AG10803 (cell line): ENCODE measurements at regions not wholly inside any gene's neighbourhood (a gene's known extent, or its start where the extent isn't known, plus 50 kb on each side); places are given as distances from the start of the nearest gene placed in this dataset.

Source experiments
- DNase-seq: peaks from one replicate; pipeline ENCODE4 v3.0.0; 2010; ENCODE audit warnings: low read depth
- H3K4me3 ChIP-seq: 2 replicates; pipeline ENCODE4 v1.5.1; 2011; ENCODE audit warnings: mild to moderate bottlenecking, low read length, control low read depth
- TF ChIP-seq, protein P1 (sequence below): conservative IDR thresholded peaks from 2 replicates; pipeline ENCODE4 v1.5.1; 2011; ENCODE audit warnings: mild to moderate bottlenecking, low read length, control low read depth, inconsistent platforms

DNA sequence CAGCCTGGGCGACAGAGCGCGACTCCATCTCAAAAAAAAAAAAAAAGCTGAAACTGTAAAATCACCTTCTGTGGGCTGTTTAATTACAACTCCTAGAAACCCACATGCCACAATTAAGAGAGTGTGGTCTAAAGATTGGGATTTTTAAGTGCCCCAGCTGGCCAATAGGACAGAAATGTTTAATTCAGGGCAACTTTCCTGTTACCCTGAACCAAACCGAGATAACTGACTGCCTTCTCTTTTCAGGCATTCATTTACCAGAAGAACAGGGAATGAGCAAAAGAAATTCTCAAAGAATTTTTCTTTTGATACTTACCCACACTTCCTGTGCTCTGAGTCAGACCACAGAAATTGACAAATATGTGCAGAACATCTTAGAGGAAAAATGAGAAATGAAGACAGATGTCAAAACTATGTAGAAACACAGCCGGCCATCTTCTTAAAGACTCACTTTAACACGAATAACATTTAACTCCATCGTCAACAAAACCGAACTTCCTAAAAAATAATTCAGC is 221.3 kb upstream of the DAPK1 start:
- peak; percentile 94 for DNase-seq
- no peak overlapping the region for H3K4me3 ChIP-seq
- TF ChIP-seq, protein P1, sequence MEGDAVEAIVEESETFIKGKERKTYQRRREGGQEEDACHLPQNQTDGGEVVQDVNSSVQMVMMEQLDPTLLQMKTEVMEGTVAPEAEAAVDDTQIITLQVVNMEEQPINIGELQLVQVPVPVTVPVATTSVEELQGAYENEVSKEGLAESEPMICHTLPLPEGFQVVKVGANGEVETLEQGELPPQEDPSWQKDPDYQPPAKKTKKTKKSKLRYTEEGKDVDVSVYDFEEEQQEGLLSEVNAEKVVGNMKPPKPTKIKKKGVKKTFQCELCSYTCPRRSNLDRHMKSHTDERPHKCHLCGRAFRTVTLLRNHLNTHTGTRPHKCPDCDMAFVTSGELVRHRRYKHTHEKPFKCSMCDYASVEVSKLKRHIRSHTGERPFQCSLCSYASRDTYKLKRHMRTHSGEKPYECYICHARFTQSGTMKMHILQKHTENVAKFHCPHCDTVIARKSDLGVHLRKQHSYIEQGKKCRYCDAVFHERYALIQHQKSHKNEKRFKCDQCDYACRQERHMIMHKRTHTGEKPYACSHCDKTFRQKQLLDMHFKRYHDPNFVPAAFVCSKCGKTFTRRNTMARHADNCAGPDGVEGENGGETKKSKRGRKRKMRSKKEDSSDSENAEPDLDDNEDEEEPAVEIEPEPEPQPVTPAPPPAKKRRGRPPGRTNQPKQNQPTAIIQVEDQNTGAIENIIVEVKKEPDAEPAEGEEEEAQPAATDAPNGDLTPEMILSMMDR, result no peak

DNA sequence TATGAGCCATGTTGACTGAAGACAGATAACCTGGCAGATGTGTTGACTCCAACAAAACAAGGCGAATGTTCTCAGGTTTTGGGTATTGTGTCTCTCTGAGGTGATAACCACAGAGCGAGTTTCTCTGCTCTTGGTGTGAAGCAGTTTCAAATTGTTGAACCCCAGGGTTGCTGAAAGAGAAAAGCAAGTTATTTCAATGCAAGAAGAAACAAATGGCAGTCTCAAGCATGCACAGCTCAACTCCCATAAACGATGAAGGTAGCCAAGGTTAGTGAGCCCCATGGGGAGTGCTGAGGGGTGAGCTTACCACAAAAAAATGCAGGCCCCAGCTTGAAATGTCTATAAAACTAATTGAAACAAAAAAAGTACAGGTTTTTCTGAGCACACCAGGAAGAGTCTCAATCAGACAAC is 220.8 kb upstream of the DAPK1 start:
- DNase-seq, result peak; percentile 82
- TF ChIP-seq, protein P1, result no peak
- H3K4me3 ChIP-seq, result no peak overlapping the region

DNA sequence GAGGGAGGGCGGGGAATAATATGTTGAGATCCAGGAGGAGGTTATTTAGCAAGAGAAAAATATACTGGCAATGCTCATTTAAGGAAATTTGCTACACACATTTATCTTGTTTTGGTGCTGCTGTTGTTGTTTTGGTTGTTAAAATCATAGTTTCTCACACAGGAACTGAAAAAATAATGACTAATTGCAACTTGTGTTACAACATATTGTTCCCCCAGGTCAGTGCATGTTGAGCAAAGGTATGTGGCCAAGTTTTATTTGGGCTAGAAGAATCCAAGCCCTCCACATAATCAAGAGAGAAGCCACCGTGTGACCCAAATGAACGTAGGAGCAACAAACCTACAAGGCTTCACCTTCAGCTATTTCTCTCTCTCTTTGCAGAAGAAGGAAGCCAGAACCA is 220.3 kb upstream of the DAPK1 start:
- no peak overlapping the region for H3K4me3 ChIP-seq
- TF ChIP-seq, protein P1, result no peak
- peak; percentile 69 for DNase-seq

DNA sequence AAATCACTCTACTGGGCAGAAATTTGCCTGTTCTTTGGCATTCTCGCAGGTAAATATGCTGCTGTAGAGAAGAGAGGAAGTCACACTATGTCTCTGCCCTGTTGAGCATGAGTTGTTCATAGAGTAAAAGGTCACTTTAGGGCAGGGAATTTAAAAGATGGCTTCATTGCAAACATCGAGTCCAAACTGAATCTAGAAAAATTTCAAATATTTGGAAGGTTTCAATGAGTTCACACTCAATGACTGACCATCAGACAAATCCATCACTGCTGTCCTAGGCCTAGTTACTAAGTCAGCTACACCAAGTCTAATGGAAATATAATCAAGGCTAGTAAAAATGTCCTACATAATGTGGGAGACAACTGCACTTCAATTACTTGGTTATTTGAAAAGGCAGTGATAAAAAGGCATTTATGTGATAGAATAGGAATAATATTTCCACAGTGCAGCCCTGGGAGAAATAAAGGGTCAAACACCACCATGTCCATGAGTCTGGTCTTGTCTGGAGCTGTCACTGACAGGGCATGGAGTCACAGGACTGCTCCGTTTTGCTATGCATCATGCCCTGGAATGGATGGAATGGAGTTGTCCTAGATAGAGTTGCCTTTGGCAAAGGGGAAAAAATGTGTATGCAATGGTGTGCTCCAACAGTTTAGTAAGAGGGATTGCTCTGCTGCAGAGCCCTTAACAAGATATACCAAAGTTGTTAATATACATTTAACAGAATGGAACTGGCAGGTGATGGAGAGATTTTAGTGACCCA is 218.5 kb upstream of the DAPK1 start:
- H3K4me3 ChIP-seq, result no peak overlapping the region
- TF ChIP-seq, protein P1, result no peak
- DNase-seq, result peak; percentile 77

DNA sequence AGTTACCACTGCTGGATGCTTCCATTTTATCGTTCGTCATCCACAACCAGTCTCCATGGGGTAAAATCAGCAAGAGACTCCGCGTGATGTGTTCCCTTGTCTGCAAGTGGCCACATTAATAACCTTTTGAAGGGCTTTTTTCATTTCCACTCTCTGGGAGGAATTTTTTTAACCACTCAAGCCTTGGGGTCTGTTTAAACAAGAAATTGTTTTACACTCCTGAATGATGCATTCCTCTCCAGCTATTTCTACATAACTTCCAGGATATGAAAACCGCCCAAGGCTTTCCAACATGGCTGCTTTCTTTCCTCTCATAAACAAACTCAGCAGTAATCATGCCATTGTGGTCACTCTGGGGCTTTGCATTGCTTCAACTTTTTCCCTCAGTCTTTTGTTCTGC is 217.2 kb upstream of the DAPK1 start:
- peak; percentile 76 for DNase-seq
- no peak overlapping the region for H3K4me3 ChIP-seq
- TF ChIP-seq, protein P1, result no peak

DNA sequence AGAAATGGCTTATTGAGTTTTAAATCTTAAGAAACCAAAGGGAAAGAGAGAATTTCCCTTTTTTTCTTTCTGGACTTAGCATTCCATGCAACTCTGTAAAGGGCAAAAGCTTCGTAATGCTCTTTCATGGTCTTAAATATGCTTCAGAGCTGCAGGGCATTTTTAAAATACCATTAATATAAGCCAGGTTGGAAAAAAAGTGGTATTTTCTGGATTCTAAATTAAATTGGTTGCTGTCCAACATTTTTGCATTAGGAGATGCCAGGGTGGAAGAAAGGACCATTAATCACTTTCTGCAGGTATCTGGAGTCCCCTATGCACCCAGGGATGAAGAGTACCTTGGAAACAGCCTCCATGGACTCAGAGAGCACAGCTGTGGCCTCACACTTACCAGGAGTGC is 215.1 kb upstream of the DAPK1 start:
- TF ChIP-seq, protein P1, result no peak
- DNase-seq, result peak; percentile 45
- H3K4me3 ChIP-seq, result no peak overlapping the region

DNA sequence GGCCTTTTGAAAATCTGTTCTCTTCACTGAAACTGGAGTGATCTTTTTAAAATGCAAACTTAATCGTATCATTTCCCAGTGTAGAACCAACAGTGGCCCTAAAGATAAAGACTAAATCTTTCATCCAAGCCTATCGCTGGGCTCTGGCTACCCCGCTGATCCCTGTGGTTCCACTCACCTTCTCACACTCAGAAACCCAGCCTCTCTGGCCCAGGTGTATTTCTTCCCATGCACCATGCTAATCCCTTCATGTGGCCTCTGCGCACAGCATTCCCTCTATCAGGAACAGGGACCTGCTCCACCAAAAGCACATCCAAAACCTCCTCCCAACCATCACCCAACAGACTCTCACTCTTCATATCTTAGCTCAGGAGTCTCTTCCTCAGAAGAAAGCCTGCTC is 214.1 kb upstream of the DAPK1 start:
- no peak overlapping the region for H3K4me3 ChIP-seq
- DNase-seq, result no peak
- TF ChIP-seq, protein P1, result no peak
